GM18511 (cell line): ENCODE measurements at regions not wholly inside any gene's neighbourhood (a gene's known extent, or its start where the extent isn't known, plus 50 kb on each side); places are given as distances from the start of the nearest gene placed in this dataset.
"Not testable (repeated sequence)": the region's sequence is repeated elsewhere in the genome, so short reads cannot be mapped to it uniquely, and the experiment has no call there.

Experiments used
- ATAC-seq: cut with Tn5 transposase; IDR thresholded peaks from one replicate; pipeline ENCODE4 v1.9.1; 2021; ENCODE audit warnings: mild to moderate bottlenecking, moderate library complexity; ENCODE audit not compliant: unreplicated experiment

DNA sequence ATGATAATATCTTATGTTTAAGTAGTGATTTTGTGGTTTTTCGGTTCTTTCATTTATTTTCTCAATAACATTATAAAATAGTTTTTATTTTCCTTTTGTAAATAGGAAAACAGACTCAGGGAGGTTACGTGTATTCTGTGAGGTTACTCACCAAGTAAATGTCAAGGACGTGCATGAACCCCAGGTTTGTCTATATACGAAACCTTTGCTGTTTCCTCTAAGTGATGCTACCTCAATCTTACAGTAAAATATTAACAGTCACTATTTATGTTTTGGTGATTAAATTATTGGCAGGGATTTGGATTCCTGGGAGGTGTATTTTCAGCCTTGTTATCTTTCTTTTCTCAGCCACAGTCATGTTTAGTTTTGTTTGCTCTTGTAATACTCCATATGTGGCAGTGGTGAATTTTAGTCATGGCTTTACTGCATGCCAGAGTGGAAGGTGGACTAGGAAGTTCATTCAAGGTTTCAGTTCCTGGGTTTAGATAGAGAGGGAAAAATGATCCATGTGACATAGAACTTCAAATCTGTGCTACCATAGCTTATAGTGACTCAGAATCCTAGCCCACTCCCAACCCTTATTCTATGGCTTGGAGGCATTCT is 139.9 kb downstream of the ARL4A start:
- ATAC-seq: no peak

DNA sequence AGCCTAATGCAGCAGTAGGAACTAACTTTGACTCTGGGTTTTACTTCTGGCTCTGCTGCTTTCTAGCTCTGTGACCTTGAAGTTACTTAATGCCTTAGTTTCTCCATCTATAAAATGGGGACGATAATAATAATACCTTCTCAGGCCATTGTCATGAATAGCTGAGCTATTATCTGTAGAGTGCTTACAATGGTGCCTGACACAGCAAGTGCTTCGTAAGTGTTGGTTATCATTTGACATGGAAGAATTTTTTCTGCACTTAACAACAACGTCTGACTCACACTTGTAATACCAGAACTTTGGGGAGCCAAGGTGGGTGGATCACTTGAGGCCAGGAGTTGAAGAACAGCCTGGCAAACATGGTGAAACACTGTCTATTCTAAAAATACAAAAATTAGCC is 140.5 kb downstream of the ARL4A start:
- no peak for ATAC-seq

DNA sequence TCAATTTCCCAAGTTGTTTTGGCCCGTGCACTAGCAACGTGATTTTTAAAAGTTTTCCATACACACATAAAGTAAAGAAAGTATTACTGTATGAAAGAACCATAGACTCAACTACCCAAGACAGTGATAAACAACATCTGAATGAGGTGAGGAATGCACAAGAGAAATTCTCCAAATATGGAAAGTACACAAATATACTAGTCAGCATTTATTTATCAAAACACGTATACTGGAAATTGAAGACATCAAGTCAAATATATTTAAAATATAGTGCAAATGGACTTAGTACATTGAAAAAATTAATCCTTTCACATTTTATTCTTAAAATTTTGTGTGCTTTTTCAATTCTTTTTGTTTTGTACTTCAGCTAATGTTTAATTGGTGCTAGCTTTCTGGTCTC is 143.6 kb downstream of the ARL4A start:
- ATAC-seq: no peak

DNA sequence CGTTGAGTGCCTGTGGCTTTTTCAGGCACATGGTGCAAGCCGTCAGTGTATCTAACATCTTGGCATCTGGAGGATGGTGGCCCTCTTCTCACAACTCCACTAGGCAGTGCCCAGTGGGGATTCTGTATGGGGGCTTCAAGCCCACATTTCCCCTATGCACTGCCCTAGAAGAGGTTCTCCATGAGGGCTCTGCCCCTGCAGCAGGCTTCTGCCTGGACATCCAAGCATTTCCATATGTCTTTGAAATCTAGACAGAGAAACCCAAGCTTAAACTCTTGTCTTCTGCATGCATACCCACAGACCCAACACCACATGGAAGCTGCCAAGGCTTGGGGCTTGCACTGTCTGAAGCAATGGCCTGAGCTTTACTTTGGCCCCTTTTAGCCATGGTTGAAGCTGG is 146.4 kb downstream of the ARL4A start:
- ATAC-seq: no peak

DNA sequence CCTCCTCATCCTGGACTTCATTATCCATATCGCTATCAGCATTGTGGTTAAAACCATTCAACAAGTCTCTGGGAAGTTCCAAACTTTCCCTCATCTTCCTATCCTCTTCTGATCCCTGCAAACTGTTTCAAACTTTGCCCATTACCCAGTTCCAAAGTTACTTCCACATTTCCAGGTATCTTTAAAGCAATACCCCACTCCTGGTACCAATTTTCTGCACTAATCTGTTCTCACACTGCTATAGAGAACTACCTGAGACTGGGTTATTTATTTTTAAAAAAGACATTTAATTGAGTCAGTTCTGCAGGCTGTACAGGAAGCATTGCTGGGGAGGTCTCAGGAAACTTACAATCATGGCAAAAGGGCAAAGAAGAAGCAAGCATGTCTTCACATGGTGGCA is 147.3 kb downstream of the ARL4A start:
- no peak for ATAC-seq

GRCh38 chr7:12839508-12840153 is 152.2 kb downstream of the ARL4A start:
- no peak for ATAC-seq

DNA sequence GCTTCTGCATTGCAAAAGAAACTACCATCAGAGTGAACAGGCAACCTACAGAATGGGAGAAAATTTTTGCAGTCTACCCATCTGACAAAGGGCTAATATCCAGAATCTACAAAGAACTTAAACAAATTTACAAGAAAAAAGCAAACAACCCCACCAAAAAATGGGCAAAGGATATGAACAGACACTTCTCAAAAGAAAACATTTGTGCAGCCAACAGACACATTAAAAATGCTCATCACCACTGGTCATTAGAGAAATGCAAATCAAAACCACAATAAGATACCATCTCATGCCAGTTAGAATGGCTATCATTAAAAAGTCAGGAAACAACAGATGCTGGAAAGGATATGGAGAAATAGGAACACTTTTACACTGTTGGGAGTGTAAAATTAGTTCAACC is 157.3 kb downstream of the ARL4A start:
- not testable (repeated sequence) for ATAC-seq

DNA sequence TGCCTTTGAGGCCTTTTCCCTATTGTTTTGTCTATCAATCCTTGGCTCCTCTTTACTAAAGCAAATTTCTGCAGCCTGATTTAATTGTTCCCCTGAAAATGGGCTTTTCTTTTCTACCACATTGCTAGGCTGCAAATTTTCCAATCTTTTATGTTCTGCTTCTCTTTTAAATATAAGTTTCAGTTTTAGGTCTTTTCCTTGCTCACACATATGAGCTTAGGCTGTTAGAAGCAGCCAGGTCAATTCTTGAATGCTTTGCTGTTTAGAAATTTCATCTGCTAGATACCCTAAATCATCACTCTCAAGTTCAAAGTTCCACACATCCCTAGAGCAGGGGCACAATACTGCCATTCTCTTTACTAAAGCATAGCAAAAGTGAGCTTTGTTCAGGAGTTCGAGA is 159.6 kb downstream of the ARL4A start:
- ATAC-seq: no peak

GRCh38 chr7:12851142-12851541 is 163.7 kb downstream of the ARL4A start:
- ATAC-seq: no peak

GRCh38 chr7:12851841-12852240 is 164.4 kb downstream of the ARL4A start:
- no peak for ATAC-seq

- ATAC-seq: no peak
Observed at GRCh38 chr7:12855036-12855435, 167.6 kb downstream of the ARL4A start.

DNA sequence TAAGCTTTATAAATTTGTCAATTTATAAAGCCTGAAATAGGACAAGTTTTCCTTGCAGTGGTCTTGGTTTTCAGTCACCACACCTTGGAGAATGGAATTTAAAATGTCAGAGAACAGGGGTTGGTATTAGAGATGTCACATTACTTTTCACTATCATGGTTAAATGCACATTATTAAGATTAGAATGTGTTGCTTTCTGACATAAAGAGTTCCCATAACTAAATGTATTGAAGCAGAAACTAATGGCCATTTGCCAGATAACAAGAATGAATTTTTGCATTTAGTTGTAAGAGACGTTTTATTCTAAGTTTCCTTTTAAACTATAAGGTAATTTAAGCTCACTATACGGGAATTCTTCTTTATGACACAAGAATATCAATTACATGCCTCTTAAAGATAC is 172.3 kb downstream of the ARL4A start:
- ATAC-seq: no peak

GRCh38 chr7:12861070-12861469 is 173.6 kb downstream of the ARL4A start:
- no peak for ATAC-seq

GRCh38 chr7:12862146-12862545 is 174.7 kb downstream of the ARL4A start:
- ATAC-seq: no peak

DNA sequence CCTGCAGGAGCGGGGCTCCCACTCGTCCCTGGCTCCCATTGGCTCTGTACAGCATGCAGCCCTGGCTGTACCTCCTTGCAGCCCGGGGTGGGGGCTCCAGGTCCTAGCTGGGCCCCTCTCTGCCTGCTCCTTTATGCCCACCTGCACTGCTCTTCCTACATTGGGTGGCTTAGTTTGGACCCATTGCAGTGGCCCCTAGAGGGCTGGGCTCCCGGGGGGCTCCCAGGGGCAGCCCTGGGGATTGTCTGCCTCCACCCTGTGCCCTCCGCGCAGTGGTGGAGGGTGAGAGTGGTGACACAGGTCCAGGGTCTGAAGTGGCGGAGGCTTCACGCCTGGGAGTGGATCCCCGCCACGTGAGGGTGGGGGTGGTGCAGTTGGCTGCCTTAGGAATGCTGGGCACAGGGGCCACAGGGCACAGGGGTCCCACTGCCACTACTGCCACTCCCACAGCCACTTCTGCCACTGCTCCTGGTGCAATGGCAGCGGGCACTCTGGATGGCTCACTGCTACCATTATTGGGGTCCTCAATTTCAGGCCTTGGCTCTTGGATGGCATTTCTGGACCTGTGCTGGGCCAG is 177.1 kb downstream of the ARL4A start:
- ATAC-seq: no peak

- no peak for ATAC-seq
Observed at GRCh38 chr7:12865593-12865992, 178.2 kb downstream of the ARL4A start.

GRCh38 chr7:12866207-12866606 is 178.8 kb downstream of the ARL4A start:
- no peak for ATAC-seq

- no peak for ATAC-seq
Observed at GRCh38 chr7:12868027-12868426, 180.6 kb downstream of the ARL4A start.

DNA sequence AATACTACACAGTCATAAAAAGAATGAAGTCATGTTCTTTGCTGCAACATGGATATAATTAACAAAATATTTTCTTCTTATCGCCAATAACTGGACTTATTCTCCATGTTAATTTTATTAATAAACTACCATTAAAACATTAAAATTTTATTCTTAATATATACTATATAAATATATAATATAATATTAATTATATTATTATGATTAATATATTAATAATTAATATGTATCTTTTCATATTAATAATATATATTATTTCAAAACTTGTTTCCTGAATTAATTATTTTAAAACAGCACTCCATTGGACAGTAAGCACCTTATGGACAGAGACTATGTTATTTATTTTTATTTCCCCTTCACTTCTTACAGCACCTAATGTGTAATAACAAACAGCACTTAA is 182.8 kb downstream of the ARL4A start:
- ATAC-seq: no peak

GRCh38 chr7:12872487-12872886 is 185.1 kb downstream of the ARL4A start:
- no peak for ATAC-seq

DNA sequence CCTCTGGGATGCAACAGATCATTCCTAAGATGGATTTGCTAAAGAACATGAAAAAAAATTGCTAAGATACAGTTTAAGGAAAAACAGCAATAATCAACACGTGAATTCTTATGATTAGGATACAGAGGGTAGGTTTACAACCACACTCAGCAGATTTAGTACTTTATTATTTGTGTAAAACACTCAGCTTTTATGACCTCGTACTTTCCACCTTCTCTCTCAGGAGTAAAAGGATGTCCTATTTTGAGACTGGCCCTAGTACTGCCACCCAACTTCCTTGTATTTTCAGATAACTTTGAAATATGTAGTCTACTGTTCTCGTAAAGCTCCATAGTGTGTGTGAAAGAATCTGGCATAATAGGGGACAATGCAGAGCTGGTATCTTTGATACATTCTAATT is 186.1 kb downstream of the ARL4A start:
- no peak for ATAC-seq

DNA sequence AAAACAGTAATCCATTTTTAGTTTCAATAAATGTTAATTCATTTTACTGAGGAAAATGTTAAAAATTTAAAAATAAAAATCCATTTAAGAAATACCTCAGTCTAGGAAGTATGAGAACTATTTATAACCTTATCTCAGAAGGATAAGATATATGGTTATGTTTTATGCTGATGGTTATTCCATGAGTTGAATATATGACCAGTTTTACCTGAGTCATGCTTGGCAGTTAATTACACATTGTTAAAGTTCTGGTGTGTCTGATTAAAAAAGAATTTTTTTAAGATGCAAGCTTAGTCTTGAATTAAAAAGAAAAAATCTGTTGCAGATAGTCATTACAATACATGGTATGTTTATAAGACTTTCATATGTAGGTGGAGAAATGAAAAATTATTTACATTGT is 191.7 kb downstream of the ARL4A start:
- no peak for ATAC-seq

DNA sequence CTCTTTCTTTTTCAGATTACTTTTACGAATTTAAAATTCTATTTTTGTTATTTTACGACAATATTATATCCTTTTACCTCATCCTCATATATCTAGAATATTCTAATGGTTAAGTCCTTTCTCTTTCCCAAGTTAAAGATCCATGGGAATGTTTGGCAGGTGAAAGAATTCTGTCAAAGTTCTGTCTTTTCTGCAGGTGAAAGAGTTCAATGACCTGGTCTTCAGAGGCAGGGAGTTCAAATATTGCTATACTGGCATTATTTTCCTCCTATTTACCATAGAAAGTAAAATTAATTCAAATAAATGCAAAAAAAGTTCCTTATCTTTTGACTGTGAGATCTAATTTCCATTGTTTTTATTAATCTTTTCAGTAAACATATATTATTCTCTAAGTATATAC is 194.3 kb downstream of the ARL4A start:
- ATAC-seq: no peak
